GM19193 (cell line): ENCODE measurements at regions not wholly inside any gene's neighbourhood (a gene's known extent, or its start where the extent isn't known, plus 50 kb on each side); places are given as distances from the start of the nearest gene placed in this dataset.

Experiments
- POLR2A ChIP-seq: IDR thresholded peaks from 4 replicates; pipeline ENCODE4 v1.6.1; 2011; ENCODE audit not compliant: insufficient read depth, insufficient read length; ENCODE audit errors: extremely low read depth

GRCh38 chr1:199512037-199512710 is 515.3 kb upstream of the NR5A2 start:
- no peak for TF ChIP-seq POLR2A

DNA sequence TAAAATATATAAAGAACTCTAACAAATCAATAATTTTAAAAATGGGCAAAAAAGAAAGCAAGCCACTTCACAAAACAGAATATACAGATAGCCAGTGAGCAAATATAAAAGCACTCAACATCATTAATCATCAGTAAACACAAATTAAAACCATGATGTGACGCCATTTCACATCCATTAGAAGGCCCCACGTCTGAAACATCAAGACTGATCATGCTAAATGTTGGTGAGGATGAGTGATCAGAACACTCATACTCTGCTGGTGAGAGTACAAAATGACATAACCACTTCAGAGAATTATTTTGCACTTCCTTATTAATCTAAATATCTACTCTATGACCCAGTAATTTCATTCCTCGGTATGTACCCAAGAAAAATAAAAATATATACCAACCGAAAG is 512.2 kb upstream of the NR5A2 start:
- no peak for TF ChIP-seq POLR2A

GRCh38 chr1:199522338-199522737 is 505.2 kb upstream of the NR5A2 start:
- no peak for TF ChIP-seq POLR2A

- TF ChIP-seq POLR2A, result no peak
Observed at GRCh38 chr1:199522936-199523335, 504.6 kb upstream of the NR5A2 start.

- TF ChIP-seq POLR2A, result no peak
Observed at GRCh38 chr1:199529324-199529723, 498.2 kb upstream of the NR5A2 start.

GRCh38 chr1:199545780-199546179 is 481.7 kb upstream of the NR5A2 start:
- no peak for TF ChIP-seq POLR2A

GRCh38 chr1:199546323-199546722 is 481.2 kb upstream of the NR5A2 start:
- TF ChIP-seq POLR2A, result no peak

- no peak for TF ChIP-seq POLR2A
Observed at GRCh38 chr1:199549421-199549820, 478.1 kb upstream of the NR5A2 start.

GRCh38 chr1:199550199-199551065 is 477.1 kb upstream of the NR5A2 start:
- TF ChIP-seq POLR2A, result no peak

- no peak for TF ChIP-seq POLR2A
Observed at GRCh38 chr1:199551967-199552565, 475.4 kb upstream of the NR5A2 start.

- no peak for TF ChIP-seq POLR2A
Observed at GRCh38 chr1:199553104-199553503, 474.4 kb upstream of the NR5A2 start.

DNA sequence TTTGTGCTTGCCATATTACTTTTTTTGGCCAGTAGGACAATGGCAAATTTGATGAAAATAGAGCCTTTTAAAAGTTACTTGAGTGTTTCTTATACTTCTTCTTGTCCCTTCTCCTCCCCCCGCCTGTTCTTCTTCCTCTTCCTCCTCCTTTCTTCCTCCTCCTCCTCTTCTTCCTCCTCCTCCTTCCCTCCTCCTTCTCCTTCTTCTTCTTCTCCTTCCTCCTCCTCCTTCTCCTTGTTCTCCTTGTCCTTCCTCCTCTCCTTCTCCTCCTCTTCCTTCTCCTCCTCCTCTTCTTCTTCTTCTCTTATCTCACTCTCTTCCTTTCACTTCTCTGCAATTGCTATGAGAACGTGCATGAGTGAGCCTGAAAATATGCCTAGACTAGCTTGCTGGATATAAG is 466.2 kb upstream of the NR5A2 start:
- TF ChIP-seq POLR2A, result no peak

DNA sequence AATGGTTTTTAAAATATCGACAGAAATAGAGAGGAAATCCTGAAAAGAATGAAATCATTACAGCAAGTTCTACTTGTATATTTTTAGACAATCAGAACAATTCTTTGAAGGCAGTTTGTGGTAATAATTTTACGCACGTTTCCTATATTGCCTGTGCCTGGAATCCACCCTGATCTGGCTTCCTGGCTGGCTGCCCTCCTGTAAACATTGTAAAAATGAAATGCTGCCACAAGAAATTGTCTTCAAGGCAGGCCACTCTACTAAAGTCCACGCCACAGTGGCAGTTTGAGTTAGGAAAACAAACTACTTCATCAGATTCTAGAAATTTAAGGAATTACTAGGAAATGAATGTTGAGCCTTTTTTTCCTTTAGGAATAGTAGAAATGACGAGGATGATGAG is 454.5 kb upstream of the NR5A2 start:
- TF ChIP-seq POLR2A, result no peak

DNA sequence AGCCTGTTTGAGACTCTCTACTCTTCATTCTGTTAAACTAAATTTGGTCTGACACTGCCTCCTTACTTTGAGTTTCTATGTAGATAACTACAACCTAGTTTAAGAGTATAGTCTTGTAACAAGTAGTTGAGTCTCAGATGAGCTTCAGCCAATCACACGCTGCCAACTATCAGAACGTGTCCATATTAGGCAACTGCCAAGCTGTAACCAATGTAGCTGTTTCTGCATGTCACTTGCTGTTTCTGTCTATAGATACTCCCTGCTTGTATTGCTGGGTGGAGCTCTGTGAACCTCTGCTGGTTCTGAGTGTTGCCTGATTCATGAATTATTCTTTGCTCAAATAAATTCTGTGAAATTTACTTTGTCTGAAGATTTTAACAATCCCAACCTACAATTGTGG is 452.6 kb upstream of the NR5A2 start:
- TF ChIP-seq POLR2A, result no peak

- no peak for TF ChIP-seq POLR2A
Observed at GRCh38 chr1:199580300-199580699, 447.2 kb upstream of the NR5A2 start.

- TF ChIP-seq POLR2A, result no peak
Observed at GRCh38 chr1:199585392-199585791, 442.1 kb upstream of the NR5A2 start.
